Putamen (tissue), 1 donor: ENCODE measurements at regions not wholly inside any gene's neighbourhood (a gene's known extent, or its start where the extent isn't known, plus 50 kb on each side); places are given as distances from the start of the nearest gene placed in this dataset.
"Not testable (repeated sequence)": the region's sequence is repeated elsewhere in the genome, so short reads cannot be mapped to it uniquely, and the experiment has no call there.

Source experiments
- DNase-seq: peaks from one replicate; pipeline ENCODE4 v3.0.0-alpha.2; 2016; ENCODE audit warnings: low spot score

DNA sequence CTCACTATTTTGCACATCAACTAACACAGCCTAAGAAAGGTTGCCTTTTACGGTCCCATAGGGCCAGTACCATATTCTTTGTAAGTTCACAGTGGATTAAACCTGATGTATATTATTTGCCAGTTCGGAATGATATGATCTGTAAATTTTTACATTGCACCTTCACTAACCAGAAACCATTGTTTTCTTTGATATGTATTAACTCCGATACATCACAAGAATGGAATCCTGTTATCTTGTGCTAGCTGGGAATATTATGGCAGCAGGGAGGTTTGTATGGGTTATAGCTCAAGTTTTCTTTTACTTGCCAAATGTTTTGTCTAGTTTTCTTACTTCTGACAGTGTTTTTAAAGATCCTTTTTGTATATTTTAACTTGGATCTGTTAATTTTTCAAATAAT lies 51.4 kb upstream of the S1PR1 start:
- no peak for DNase-seq

- no peak for DNase-seq
Measured at GRCh38 chr1:101183388-101183699, 53.5 kb upstream of the S1PR1 start.

DNA sequence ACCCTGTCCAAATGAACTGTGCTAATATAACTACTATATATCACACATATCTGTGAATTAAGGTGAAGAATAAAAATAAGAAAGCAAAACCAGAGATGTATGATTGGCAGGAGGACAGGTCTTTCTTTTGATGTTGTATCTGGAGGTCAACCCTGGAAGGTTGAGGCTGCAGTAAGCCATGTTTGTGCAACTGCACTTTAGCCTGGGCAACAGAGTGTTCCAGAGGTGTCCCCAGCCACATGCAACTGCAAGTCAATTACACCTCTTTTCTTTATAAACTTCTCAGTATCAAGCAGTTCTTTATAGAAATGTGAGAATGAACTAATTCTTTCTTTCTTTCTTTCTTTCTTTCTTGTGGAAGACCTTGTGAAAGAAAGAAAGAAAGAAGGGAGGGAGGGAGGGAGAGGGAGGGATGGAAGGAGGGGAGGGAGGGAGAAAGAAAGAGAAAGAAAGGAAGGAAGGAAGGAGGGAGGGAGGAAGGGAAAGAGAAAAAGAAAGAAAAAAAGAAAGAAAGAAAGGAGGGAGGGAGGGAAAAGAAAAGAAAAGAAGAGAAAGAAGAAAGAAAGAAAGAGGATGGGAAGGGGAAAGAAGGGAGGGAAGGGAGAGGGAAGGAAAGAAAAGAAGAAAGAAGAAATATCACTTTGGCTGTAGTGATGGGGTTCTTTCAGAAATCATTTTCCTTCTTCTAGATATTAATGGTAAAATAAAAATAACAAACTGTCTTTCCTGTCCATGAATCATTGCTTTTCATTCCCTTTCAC lies 54.0 kb upstream of the S1PR1 start:
- DNase-seq: no peak

GRCh38 chr1:101181930-101182329 lies 54.9 kb upstream of the S1PR1 start:
- DNase-seq: no peak

GRCh38 chr1:101178688-101179491 lies 57.9 kb upstream of the S1PR1 start:
- no peak for DNase-seq

DNA sequence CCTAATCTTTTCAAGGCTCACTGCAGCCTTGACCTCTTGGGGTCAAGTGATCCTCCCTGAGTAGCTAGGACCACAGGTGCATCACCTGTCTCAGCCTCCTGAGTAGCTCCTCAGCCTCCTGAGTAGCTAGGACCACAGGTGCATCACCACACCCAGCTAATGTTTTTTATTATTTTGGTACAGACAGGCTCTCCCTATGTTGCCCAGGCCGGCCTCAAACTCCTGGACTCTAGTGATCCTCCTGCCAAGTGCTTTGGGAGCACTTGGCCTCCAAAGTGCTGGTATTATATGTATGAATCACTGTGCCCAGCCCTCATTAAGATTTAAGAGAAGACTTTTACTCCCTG lies 58.5 kb upstream of the S1PR1 start:
- DNase-seq: no peak

GRCh38 chr1:101175886-101176285 lies 60.9 kb upstream of the S1PR1 start:
- no peak for DNase-seq

DNA sequence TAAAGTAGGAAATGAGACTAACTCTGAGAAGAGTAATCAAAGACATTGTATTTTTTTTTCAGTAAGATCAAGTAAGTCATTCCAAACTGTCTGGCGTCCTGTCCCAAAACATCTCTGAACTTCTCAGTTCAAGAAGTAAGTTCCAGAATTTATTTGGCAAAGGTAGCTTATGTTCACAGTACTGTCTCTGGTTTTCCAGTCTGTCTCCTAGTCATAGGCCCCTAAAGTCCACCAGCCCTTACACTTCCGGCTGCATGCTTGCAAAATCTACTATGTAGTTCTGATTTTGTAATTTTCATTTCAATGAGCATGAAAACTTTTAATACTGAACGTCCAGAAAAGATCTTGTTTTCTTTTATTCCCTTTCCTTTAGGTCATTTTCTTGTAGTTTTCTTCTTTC lies 61.4 kb upstream of the S1PR1 start:
- no peak for DNase-seq

GRCh38 chr1:101174722-101175121 lies 62.1 kb upstream of the S1PR1 start:
- no peak for DNase-seq

GRCh38 chr1:101174298-101174697 lies 62.5 kb upstream of the S1PR1 start:
- DNase-seq: not testable (repeated sequence)

GRCh38 chr1:101170506-101171050 lies 66.2 kb upstream of the S1PR1 start:
- DNase-seq: no peak

GRCh38 chr1:101167891-101168290 lies 68.9 kb upstream of the S1PR1 start:
- DNase-seq: no peak

DNA sequence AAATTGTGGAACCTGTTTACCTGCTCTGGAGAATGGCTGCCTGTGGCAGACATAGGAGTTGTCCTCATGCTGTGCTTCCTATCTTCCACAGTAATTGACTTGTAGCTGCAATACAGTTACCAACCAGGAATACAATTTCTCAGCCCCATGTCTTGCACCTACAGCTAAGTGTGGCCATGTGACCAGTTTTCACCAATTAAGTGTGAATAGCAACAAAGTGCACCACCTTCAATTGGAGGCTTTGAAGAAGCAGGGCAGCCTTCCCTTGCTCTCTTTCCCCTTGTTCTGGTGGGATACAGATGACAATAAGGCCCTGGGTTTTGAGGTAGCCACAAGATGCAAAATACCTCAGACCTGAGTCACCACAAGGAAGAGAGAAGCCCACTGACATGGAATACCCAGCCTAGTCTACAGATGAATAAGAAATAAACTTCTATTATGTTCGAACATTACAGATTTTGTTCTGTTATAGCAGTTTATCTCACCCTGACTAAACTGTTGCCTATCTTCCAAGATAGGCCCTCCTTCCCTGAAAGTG lies 70.2 kb upstream of the S1PR1 start:
- no peak for DNase-seq

DNA sequence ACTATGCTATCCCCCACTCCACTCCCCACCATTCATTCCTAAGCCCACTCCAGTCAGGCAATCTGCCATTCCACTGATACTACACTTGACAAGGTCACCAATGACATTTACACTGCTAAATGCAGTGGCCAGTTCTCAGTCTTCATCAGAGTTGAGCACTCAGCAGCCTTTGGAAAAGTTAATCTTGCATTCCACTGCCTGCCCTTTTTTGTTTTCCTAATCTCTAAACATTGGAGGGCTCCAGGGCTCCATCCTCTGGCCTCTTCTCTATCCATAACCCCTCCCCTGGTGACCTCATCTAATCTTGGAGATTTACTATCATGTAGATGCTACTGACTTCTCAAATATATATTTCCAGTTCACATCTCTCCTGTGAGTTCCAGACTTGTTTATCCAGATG lies 70.9 kb upstream of the S1PR1 start:
- DNase-seq: no peak

DNA sequence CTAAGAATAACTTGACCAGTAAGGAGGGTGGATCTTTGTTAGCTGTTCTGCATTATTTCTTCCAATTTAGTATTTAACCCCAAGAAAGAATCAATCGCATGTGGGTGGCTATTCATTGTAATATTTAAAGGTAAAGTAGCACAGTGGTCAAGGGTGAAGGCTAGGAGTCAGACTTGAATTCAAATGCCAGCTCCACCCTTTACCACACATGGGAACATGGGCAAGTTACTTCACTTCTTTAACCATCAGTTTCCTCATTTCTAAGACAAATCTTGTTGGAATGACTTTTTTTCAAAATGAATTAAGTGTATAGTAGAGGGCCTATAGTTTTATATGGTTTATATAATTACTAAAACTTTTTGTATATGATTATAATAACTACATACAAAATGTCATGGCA lies 71.3 kb upstream of the S1PR1 start:
- DNase-seq: no peak

- no peak for DNase-seq
Measured at GRCh38 chr1:101164776-101165175, 72.0 kb upstream of the S1PR1 start.

- no peak for DNase-seq
Measured at GRCh38 chr1:101162736-101163735, 73.8 kb upstream of the S1PR1 start.

DNA sequence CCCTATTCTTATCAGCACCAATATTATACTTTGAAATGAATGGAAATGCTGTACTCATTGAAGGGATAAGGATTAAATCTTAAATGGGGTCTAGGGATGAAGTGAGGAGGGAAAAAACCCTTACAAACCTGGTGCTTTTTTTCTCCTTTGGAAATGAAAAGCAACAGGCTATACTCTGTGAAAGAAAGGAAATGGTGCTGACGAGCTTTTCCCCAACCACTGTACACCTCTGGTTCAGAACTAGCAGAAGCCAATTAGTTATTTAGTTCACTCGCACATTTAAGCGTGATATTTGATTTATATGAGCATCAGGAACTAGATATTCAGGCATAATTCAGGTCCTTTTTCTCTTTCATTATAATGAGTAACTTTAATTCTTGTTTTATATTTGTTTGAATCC lies 74.5 kb upstream of the S1PR1 start:
- no peak for DNase-seq

GRCh38 chr1:101161619-101162018 lies 75.2 kb upstream of the S1PR1 start:
- no peak for DNase-seq

GRCh38 chr1:101158424-101158823 lies 78.4 kb upstream of the S1PR1 start:
- no peak for DNase-seq

- DNase-seq: no peak
Measured at GRCh38 chr1:101154547-101154946, 82.3 kb upstream of the S1PR1 start.

GRCh38 chr1:101153692-101154091 lies 83.1 kb upstream of the S1PR1 start:
- DNase-seq: no peak
